ENCODE measurements at regions not wholly inside any gene's neighbourhood (a gene's known extent, or its start where the extent isn't known, plus 50 kb on each side); places are given as distances from the start of the nearest gene placed in this dataset.

DNA sequence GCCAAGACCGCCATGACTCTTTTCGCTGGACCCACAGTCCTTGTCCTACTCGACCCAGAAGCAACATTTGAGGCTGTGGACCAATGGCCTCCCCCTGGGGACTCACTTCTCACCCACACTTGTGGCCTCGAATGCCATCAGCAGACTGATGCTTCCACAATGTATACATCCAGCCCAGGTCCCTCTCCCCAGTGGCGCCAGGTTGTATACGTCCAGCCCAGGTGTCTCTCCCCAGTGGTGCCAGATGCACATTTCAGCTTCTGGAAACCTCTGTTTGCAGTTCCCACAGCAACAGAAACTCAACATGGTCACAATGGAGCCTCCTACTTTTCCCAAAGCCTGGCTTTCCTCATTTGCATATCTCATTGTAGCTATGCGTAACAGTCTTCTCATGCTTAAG is 210.5 kb upstream of the RNF32 start:
- in situ Hi-C loops (cut with MboI; ENCODE audit: low sequenced_read_pairs, unreplicated experiment), result no loop called here
- DNase-seq (ENCODE audit: low spot score), result no peak
- TF ChIP-seq CTCF (IDR thresholded peaks at IDR 0.05; ENCODE audit: borderline replicate concordance, control extremely low read depth, extremely low read depth, insufficient read depth, missing control alignments), result no peak

- TF ChIP-seq CTCF (IDR thresholded peaks at IDR 0.05; ENCODE audit: borderline replicate concordance, control extremely low read depth, extremely low read depth, insufficient read depth, missing control alignments), result no peak
- in situ Hi-C loops (cut with MboI; ENCODE audit: low sequenced_read_pairs, unreplicated experiment), result no loop called here
- DNase-seq (ENCODE audit: low spot score), result no peak
Observed at GRCh38 chr7:156429514-156429913, 211.1 kb upstream of the RNF32 start.

DNA sequence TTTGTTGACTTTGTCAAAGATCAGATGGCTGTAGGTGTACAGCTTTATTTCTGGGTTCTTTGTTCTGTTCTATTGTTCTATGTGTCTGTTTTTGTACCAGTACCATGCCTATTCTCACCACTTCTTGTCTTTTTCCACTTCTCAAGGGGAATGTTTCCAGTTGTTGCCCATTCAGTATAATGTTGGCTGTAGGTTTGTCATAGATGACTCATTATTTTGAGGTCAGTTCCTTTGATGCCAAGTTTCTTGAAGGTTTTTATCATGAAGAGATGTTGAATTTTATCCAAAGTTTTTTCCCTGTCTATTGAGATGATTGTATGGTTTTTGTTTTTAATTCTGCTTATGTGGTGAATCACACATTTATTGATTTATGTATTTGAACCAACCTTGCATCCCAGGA is 216.7 kb upstream of the RNF32 start:
- in situ Hi-C loops (cut with MboI; ENCODE audit: low sequenced_read_pairs, unreplicated experiment), result no loop called here
- DNase-seq (ENCODE audit: low spot score), result no peak
- no peak for TF ChIP-seq CTCF (IDR thresholded peaks at IDR 0.05; ENCODE audit: borderline replicate concordance, control extremely low read depth, extremely low read depth, insufficient read depth, missing control alignments)

GRCh38 chr7:156420496-156420895 is 220.1 kb upstream of the RNF32 start:
- in situ Hi-C loops (cut with MboI; ENCODE audit: low sequenced_read_pairs, unreplicated experiment), result no loop called here
- DNase-seq (ENCODE audit: low spot score), result no peak
- TF ChIP-seq CTCF (IDR thresholded peaks at IDR 0.05; ENCODE audit: borderline replicate concordance, control extremely low read depth, extremely low read depth, insufficient read depth, missing control alignments), result no peak

DNA sequence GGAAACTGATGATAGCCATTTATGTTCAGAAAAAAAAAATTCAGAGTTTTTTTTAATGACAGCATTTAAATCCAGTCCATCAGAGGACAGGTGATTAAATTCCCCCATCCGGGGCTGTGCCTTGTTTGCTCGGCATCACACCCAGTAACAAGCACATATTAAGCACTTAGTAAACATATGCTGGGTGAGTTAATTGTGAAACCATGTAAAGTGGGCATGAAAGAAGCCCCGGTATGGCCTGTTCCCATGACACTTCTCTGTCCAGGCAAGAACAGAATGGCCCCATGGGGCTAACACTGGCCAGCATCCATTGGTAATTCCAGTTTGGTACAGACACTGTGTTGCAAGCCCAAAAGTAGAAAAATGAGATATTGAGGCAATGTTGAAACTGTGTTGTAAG is 220.8 kb upstream of the RNF32 start:
- no peak for TF ChIP-seq CTCF (IDR thresholded peaks at IDR 0.05; ENCODE audit: borderline replicate concordance, control extremely low read depth, extremely low read depth, insufficient read depth, missing control alignments)

GRCh38 chr7:156402255-156402654 is 238.3 kb upstream of the RNF32 start:
- no peak for TF ChIP-seq CTCF (IDR thresholded peaks at IDR 0.05; ENCODE audit: borderline replicate concordance, control extremely low read depth, extremely low read depth, insufficient read depth, missing control alignments)
- in situ Hi-C loops (cut with MboI; ENCODE audit: low sequenced_read_pairs, unreplicated experiment), result no loop called here
- DNase-seq (ENCODE audit: low spot score), result no peak

More for the DNA sequence above, 220.8 kb upstream of the RNF32 start:
- no peak for DNase-seq (ENCODE audit: low spot score)
- in situ Hi-C loops (cut with MboI; ENCODE audit: low sequenced_read_pairs, unreplicated experiment), result no loop called here

DNA sequence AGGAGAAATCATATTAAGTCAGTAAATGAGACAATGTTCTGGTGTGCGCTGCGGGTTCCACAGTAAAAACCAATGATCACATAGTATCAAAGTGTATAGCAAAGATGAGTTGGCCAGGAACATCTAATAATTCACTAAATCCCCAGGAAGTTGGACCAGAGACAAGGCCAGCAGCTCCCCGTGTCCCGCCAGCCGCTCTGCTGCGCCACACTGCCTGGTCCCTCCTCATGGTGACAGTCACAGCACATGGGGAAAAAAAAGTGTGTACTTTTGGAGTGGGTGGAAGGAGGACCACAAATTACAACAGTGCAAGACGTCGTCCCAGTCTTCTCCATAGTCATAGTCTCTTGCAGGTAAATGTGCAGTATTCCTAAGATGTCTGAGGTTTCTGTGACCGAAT is 239.0 kb upstream of the RNF32 start:
- in situ Hi-C loops (cut with MboI; ENCODE audit: low sequenced_read_pairs, unreplicated experiment), result no loop called here
- no peak for DNase-seq (ENCODE audit: low spot score)
- TF ChIP-seq CTCF (IDR thresholded peaks at IDR 0.05; ENCODE audit: borderline replicate concordance, control extremely low read depth, extremely low read depth, insufficient read depth, missing control alignments), result no peak
